SK-N-MC (cell line): ENCODE measurements at regions not wholly inside any gene's neighbourhood (a gene's known extent, or its start where the extent isn't known, plus 50 kb on each side); places are given as distances from the start of the nearest gene placed in this dataset.

Experiments
- EZH2 ChIP-seq: fragments of 200-600 bp; sonication (generic); IDR thresholded peaks from one replicate; pipeline ENCODE4 v1.6.1; 2017; ENCODE audit warnings: antibody characterized with exemption
- FOXP2 ChIP-seq: optimal IDR thresholded peaks from 2 replicates; pipeline ENCODE3; 2011; ENCODE audit warnings: mild to moderate bottlenecking, moderate library complexity; ENCODE audit not compliant: insufficient read depth; ENCODE audit errors: extremely low read length, control extremely low read depth

- no peak for TF ChIP-seq FOXP2
- TF ChIP-seq EZH2: no peak
Measured at GRCh38 chr7:156219307-156220077, 407.2 kb upstream of the SHH start.
